CD4-positive, alpha-beta T cell treated with Interleukin-12 subunit alpha and Interleukin-12 subunit beta, for 1 hour (primary cell): ENCODE measurements at regions not wholly inside any gene's neighbourhood (a gene's known extent, or its start where the extent isn't known, plus 50 kb on each side); places are given as distances from the start of the nearest gene placed in this dataset.

Experiments used
- DNase-seq: peaks from one replicate; pipeline ENCODE4 v3.0.0-alpha.2; 2020

GRCh38 chr4:23654791-23655190 lies 235.1 kb downstream of the PPARGC1A start:
- no peak for DNase-seq

DNA sequence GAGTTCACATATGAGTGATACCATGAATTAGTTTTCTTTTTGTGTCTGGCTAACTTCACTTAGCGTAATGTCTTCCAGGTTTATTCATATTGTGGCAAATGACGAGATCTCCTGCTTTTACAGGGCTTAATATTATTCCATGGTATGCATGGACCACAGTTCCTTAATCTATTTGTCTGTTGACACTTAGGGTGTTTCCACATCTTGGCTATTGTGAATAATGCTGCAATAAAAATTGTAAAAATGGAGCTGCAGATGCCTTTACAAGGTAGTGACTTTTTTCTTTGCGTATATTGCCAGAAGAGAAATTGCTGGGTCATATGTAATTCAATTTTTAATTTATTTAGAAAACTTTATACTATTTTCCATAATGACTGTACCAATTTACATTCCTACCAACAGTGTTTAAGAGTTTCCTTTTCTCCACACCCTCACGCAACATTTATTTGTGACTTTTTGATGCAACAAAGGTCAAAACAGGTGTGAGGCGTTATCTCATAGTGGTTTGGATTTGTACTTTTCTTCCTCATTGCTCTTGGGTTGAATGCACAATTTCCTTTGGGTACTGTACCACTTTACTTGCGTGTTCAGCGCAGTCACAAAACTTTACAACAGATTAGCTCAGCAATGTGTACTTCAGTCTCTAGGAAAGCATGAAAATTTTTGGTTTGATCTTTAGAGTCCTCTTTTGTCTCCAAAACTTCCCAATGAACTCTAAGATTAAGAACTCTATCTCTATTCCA lies 240.8 kb downstream of the PPARGC1A start:
- no peak for DNase-seq

- no peak for DNase-seq
Measured at GRCh38 chr4:23635468-23635867, 254.4 kb downstream of the PPARGC1A start.

GRCh38 chr4:23631255-23631950 lies 258.4 kb downstream of the PPARGC1A start:
- no peak for DNase-seq

DNA sequence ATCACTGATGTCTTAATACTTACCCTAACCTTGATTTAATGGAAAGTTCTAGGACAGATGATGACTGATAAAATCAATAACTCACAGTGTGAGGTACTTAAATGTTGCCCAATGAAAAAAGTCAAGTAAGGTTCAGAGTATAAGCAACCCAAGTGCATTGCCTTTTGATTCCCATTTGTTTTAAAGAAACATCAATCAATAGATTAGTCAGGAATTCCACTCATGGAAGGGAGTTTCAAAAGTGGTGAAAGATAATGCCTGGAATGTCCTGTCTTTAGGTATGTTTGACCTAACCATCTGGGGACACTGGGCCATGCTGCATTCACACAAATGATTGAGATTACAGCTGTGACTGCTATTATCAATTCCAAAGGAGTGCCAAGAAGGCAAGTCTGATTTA lies 259.7 kb downstream of the PPARGC1A start:
- DNase-seq = no peak

GRCh38 chr4:23629421-23629820 lies 260.4 kb downstream of the PPARGC1A start:
- DNase-seq = no peak

- DNase-seq = no peak
Measured at GRCh38 chr4:23614284-23614892, 275.5 kb downstream of the PPARGC1A start.

GRCh38 chr4:23613782-23614181 lies 276.1 kb downstream of the PPARGC1A start:
- no peak for DNase-seq

GRCh38 chr4:23602720-23603119 lies 287.1 kb downstream of the PPARGC1A start:
- no peak for DNase-seq

DNA sequence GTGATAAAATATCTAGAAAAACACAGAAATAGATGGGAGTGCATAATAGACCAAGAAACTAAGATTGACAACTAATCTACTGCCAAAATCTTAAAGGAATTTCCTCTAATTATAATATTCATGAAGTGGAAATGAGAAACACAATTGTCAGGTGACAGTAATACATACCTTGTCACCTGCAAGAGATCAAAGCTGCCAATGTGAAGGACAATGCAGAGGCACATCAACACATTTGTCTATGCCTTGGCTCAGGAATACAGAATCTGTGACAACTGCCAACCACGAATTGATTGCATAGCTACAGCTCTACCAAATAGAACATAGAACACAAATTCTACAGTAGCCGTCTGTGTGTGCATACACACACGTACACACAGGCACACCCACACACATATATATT lies 295.7 kb downstream of the PPARGC1A start:
- DNase-seq = no peak

DNA sequence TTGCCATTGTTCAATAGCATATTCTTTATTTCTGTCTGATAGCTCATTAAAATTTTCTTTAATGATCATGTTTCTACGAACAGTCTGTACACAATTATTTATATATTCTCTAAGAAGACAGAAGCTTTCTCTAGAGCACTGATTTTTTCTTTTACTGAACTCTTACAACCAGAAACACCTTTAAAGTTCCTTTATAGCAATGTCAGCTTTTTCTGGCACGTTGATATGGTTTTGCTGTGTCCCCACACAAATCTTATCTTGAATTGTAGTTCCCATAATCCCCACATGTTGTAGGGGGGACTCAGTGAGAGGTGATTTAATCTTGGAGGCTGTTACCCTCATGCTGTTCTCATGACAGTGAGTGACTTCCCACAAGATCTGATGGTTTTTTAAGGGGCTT lies 299.4 kb downstream of the PPARGC1A start:
- DNase-seq = no peak

GRCh38 chr4:23584024-23584423 lies 305.8 kb downstream of the PPARGC1A start:
- no peak for DNase-seq

- DNase-seq = no peak
Measured at GRCh38 chr4:23582671-23583070, 307.2 kb downstream of the PPARGC1A start.

DNA sequence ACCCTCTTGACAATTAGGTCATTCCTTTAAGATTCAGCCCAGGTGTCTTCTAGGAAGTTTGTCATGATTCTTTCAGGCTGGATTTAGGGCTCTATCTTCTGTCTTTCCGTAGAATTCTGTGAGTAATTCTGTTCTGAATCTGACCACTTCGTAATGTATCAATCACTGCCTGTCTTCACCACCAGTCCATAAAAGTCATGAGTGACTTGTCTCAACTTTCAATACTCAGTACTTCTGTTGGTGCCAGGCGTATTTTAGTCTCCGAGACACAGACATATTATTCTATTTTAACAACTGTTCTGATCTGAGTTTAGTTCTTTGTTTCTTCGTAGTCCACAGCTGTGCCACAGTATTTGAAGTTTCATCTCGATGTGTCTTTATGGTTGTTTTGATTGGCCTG lies 310.7 kb downstream of the PPARGC1A start:
- DNase-seq = no peak

- DNase-seq = no peak
Measured at GRCh38 chr4:23577398-23577797, 312.4 kb downstream of the PPARGC1A start.

DNA sequence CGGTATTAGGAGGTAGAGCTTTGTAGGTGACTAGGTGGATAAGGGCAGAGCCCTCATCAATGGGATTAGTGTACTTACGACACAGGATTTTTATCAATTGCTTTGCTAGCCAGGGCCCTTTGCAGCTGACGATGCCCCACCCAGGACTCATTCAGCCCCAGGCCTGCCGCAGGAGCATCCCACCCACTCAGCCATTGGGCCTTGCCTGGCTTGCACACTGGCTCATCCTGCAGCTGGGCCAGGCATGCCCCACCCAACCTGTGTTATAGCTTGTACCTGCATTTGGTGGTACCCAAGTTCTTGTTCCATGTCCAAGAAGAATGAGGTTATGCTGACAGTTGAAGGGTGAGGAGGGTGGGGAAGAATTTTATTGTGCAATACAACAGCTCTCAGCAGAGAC lies 317.5 kb downstream of the PPARGC1A start:
- DNase-seq = no peak

DNA sequence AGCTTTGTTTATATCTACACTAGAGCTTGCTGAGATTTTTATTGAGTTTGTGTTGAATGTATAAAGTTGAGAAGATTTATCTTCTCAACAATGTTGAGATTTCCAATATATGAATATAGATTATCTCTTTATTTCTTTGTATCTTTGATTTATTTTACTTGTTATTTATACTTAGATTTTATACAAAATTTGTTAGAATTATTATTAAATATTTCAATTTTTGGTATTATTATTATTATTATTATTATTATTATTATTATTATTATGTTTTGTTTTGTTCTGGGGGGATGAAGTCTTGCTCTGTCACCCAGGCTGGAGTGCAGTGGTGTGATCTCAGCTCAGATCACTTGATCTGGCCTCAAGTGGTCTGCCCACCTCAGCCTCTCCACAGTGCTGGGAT lies 322.5 kb downstream of the PPARGC1A start:
- DNase-seq = no peak

DNA sequence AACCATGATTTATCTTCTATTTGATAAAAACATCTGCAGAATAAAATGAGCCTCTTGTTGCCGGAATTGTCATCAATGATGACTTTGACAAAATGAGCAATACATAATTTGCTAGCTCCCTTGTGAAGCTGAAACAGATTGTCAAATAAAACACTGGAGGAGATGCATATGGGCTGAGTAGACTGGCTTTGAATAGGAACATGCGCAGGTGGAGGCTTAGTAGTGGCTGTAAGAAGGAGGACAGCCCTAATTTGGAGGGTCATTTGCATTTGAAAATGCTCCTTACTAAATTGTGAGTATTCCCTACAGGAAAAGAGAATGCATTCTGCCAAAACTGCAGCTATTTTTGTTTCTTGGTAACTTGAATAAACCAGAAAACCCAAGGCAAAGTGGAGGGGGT lies 329.1 kb downstream of the PPARGC1A start:
- DNase-seq = no peak

GRCh38 chr4:23558101-23558500 lies 331.7 kb downstream of the PPARGC1A start:
- DNase-seq = no peak

DNA sequence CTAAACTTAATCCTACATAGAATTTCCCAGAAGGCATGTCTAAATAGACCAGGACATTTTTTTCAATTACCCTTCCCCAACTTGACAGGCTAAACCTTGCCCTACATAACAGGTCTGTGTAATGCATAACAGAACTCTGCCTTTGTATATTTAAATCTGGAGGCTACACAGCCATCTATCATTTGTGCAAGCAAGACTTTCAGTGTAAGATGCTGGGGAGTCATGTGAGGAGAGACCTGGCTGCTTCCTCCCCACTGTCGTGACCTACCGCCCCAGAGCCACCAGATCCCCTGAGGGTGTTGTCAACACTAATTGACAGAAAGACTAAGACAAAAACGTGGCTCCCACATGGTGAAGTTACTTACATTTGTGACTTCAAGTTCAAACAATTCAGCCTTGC lies 342.2 kb downstream of the PPARGC1A start:
- DNase-seq = no peak

GRCh38 chr4:23547096-23547495 lies 342.8 kb downstream of the PPARGC1A start:
- DNase-seq = no peak

- no peak for DNase-seq
Measured at GRCh38 chr4:23539969-23540569, 349.8 kb downstream of the PPARGC1A start.

DNA sequence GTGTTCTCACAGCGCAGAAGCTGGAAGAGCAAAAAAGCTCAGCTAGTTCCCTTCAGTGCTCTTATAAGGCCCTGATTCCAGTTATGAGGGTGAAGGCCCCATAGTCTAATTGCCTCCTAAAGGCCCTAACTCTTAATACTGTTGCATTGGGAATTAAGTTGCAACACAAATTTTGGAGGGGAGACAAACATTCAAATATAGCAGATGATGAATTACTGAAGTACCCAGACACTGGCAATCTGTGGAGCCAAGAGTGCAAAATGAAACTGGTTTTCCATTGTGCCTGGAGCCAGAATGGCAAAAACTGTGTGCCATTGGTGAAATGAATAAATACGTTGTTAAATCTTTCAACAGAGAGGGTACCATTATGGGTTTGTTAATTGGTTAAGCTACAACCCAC lies 356.0 kb downstream of the PPARGC1A start:
- DNase-seq = no peak

GRCh38 chr4:23516716-23517115 lies 373.1 kb downstream of the PPARGC1A start:
- DNase-seq = no peak
